ENCODE measurements at regions not wholly inside any gene's neighbourhood (a gene's known extent, or its start where the extent isn't known, plus 50 kb on each side); places are given as distances from the start of the nearest gene placed in this dataset.

GRCh38 chr12:28023156-28023887 lies 50.8 kb upstream of the PTHLH start:
- H2BK120ac ChIP-seq (ENCODE audit: low read depth, low read length, poor library complexity, severe bottlenecking): no peak overlapping the region
- H2AK5ac ChIP-seq (ENCODE audit: insufficient read length, low read length): no peak overlapping the region
- no peak overlapping the region for H3K9ac ChIP-seq (ENCODE audit: extremely low read depth, insufficient read length, low read length)
- H2BK15ac ChIP-seq (ENCODE audit: low read depth, low read length): no peak overlapping the region
- H4K20me1 ChIP-seq (ENCODE audit: control insufficient read depth, insufficient read depth, insufficient read length): no peaks in the 10 kb centered on the region
- H3K23me2 ChIP-seq (ENCODE audit: insufficient read length, low read depth, low read length, poor library complexity, severe bottlenecking): no peaks in the 10 kb centered on the region
- H3K27ac ChIP-seq (ENCODE audit: insufficient read length, low read depth, low read length): no peak overlapping the region
- H2AFZ ChIP-seq (ENCODE audit: low read length): no peak overlapping the region
- no peak overlapping the region for H4K91ac ChIP-seq (ENCODE audit: insufficient read length, low read depth, low read length)
- H3K14ac ChIP-seq (ENCODE audit: insufficient read depth, low read length): no peak overlapping the region
- H3K56ac ChIP-seq (ENCODE audit: insufficient read length, low read depth, low read length): no peak overlapping the region
- no peak overlapping the region for H2BK20ac ChIP-seq (ENCODE audit: low read depth, low read length, poor library complexity, severe bottlenecking)
- no peak overlapping the region for H3K4ac ChIP-seq (ENCODE audit: low read depth, low read length)
- H3K9me3 ChIP-seq (ENCODE audit: control insufficient read depth, low read depth, low read length): no peaks in the 10 kb centered on the region
- no peak overlapping the region for H2BK12ac ChIP-seq (ENCODE audit: insufficient read length, low read depth, low read length)
- Mint-ChIP-seq H3K9me3 (no peaks in the 10 kb centered on the region), H3K27me3 (ENCODE audit: low read depth) (no peaks in the 10 kb centered on the region; the same call in 1 of the 2 replicates), H3K4me1 (no peaks in the 10 kb centered on the region), H3K36me3 (ENCODE audit: insufficient read depth in 1 of 3, low read depth in 3 of 3) (no peaks in the 10 kb centered on the region; a peak in 1 of 7 replicates), H3K4me3 (no peak overlapping the region), H3K27ac (0 out of 7 replicates have a peak overlapping the region, but pooled peaks of 1 of the 3 experiments have one; percentile 28)
- H4K8ac ChIP-seq (replicated peaks; ENCODE audit: insufficient read length, low read depth, low read length): no peak overlapping the region
- H4K5ac ChIP-seq (ENCODE audit: insufficient read length, low read depth, low read length): no peak overlapping the region
- no peaks in the 10 kb centered on the region for H3K79me2 ChIP-seq (ENCODE audit: insufficient read depth, low read length)
- H3K27me3 ChIP-seq (ENCODE audit: insufficient read depth, low read length): no peaks in the 10 kb centered on the region; the same call in 1 of the 2 replicates
- no peak overlapping the region for H3K23ac ChIP-seq (ENCODE audit: insufficient read length, low read depth, low read length)
- WGBS (ENCODE audit: extremely low coverage, insufficient read length, low lambda C conversion rate): no CpG with 5 or more reads among the region's 5 CpGs
- DNase-seq: no peak
- TF ChIP-seq CTCF (conservative IDR thresholded peaks at IDR 0.05): no peak
- no peak overlapping the region for H3K4me2 ChIP-seq (ENCODE audit: insufficient read depth, insufficient read length, low read length)
- peaks cover 2% of the 10 kb centered on the region; the same call in 1 of the 2 replicates for H3K4me1 ChIP-seq (ENCODE audit: insufficient read depth, low read length)
- no peaks in the 10 kb centered on the region for H3K79me1 ChIP-seq (ENCODE audit: insufficient read depth, low read depth, low read length, poor library complexity, severe bottlenecking)
- H3T11ph ChIP-seq (ENCODE audit: low read length): no peak overlapping the region
- H2BK5ac ChIP-seq (ENCODE audit: insufficient read length, low read length): no peak overlapping the region
- no peak overlapping the region for H3K18ac ChIP-seq (ENCODE audit: insufficient read length, low read depth, low read length)

All from H9 (cell line).